ENCODE measurements at regions not wholly inside any gene's neighbourhood (a gene's known extent, or its start where the extent isn't known, plus 50 kb on each side); places are given as distances from the start of the nearest gene placed in this dataset.

- no peaks in the 10 kb centered on the region for H3K36me3 ChIP-seq (ENCODE audit: control insufficient read depth in 2 of 2, insufficient read depth in 2 of 2, low read length in 1 of 2)
- H3K9me3 ChIP-seq (ENCODE audit: control insufficient read depth in 2 of 2, insufficient read depth in 1 of 2, low read length in 1 of 2), result no peaks in the 10 kb centered on the region
- WGBS, result 89% methylated on average over 3 of the region's 3 CpGs
- no peaks in the 10 kb centered on the region for H3K27me3 ChIP-seq (ENCODE audit: control insufficient read depth in 2 of 2, insufficient read depth in 1 of 2, low read length in 1 of 2)
- H3K27ac ChIP-seq (ENCODE audit: low read depth in 1 of 2, low read length in 1 of 2), result no peak overlapping the region
- no peak for DNase-seq (ENCODE audit: low read depth in 6 of 9, low spot score in 9 of 9)
- no peak overlapping the region for H3K4me3 ChIP-seq (ENCODE audit: low read length in 2 of 2)
- H3K4me1 ChIP-seq (ENCODE audit: control insufficient read depth in 2 of 2, insufficient read depth in 2 of 2, low read length in 2 of 2), result no peaks in the 10 kb centered on the region
These were observed 808.3 kb downstream of the LIG4 start for GRCh38 chr13:107407074-107407473.

- 93% methylated on average over 7 of the region's 7 CpGs for WGBS
- no peak for DNase-seq (ENCODE audit: low read depth in 6 of 9, low spot score in 9 of 9)
These were observed 819.2 kb downstream of the LIG4 start for GRCh38 chr13:107395927-107396662.

GRCh38 chr13:107392205-107392604 is 823.1 kb downstream of the LIG4 start:
- no peak overlapping the region for H3K27ac ChIP-seq (ENCODE audit: low read depth in 1 of 2, low read length in 1 of 2)
- H3K4me3 ChIP-seq (ENCODE audit: low read length in 2 of 2), result no peak overlapping the region
- no peaks in the 10 kb centered on the region for H3K36me3 ChIP-seq (ENCODE audit: control insufficient read depth in 2 of 2, insufficient read depth in 2 of 2, low read length in 1 of 2)
- H3K9me3 ChIP-seq (ENCODE audit: control insufficient read depth in 2 of 2, insufficient read depth in 1 of 2, low read length in 1 of 2), result no peaks in the 10 kb centered on the region
- no peak for DNase-seq (ENCODE audit: low read depth in 6 of 9, low spot score in 9 of 9)
- WGBS, result 69% methylated on average over 1 of the region's 1 CpG
- H3K4me1 ChIP-seq (ENCODE audit: control insufficient read depth in 2 of 2, insufficient read depth in 2 of 2, low read length in 2 of 2), result no peaks in the 10 kb centered on the region
- no peaks in the 10 kb centered on the region for H3K27me3 ChIP-seq (ENCODE audit: control insufficient read depth in 2 of 2, insufficient read depth in 1 of 2, low read length in 1 of 2)

More at GRCh38 chr13:107395927-107396662, 819.2 kb downstream of the LIG4 start:
- Histone ChIP-seq H3K4me1 (ENCODE audit: control insufficient read depth in 2 of 2, insufficient read depth in 2 of 2, low read length in 2 of 2) (no peaks in the 10 kb centered on the region), H3K4me3 (ENCODE audit: low read length in 2 of 2) (no peak overlapping the region), H3K27me3 (ENCODE audit: control insufficient read depth in 2 of 2, insufficient read depth in 1 of 2, low read length in 1 of 2) (no peaks in the 10 kb centered on the region), H3K27ac (ENCODE audit: low read depth in 1 of 2, low read length in 1 of 2) (no peak overlapping the region), H3K9me3 (ENCODE audit: control insufficient read depth in 2 of 2, insufficient read depth in 1 of 2, low read length in 1 of 2) (no peaks in the 10 kb centered on the region), H3K36me3 (ENCODE audit: control insufficient read depth in 2 of 2, insufficient read depth in 2 of 2, low read length in 1 of 2) (no peaks in the 10 kb centered on the region)

GRCh38 chr13:107387525-107387924 is 819.6 kb upstream of the ARGLU1 start:
- no peak overlapping the region for H3K27ac ChIP-seq (ENCODE audit: low read depth in 1 of 2, low read length in 1 of 2)
- DNase-seq (ENCODE audit: low read depth in 6 of 9, low spot score in 9 of 9), result no peak
- H3K36me3 ChIP-seq (ENCODE audit: control insufficient read depth in 2 of 2, insufficient read depth in 2 of 2, low read length in 1 of 2), result no peaks in the 10 kb centered on the region
- WGBS, result 82% methylated on average over 2 of the region's 2 CpGs
- H3K27me3 ChIP-seq (ENCODE audit: control insufficient read depth in 2 of 2, insufficient read depth in 1 of 2, low read length in 1 of 2), result no peaks in the 10 kb centered on the region
- H3K9me3 ChIP-seq (ENCODE audit: control insufficient read depth in 2 of 2, insufficient read depth in 1 of 2, low read length in 1 of 2), result no peaks in the 10 kb centered on the region
- H3K4me1 ChIP-seq (ENCODE audit: control insufficient read depth in 2 of 2, insufficient read depth in 2 of 2, low read length in 2 of 2), result no peaks in the 10 kb centered on the region
- H3K4me3 ChIP-seq (ENCODE audit: low read length in 2 of 2), result no peak overlapping the region

GRCh38 chr13:107379407-107380155 is 811.6 kb upstream of the ARGLU1 start:
- no peaks in the 10 kb centered on the region for H3K27me3 ChIP-seq (ENCODE audit: control insufficient read depth in 2 of 2, insufficient read depth in 1 of 2, low read length in 1 of 2)
- H3K36me3 ChIP-seq (ENCODE audit: control insufficient read depth in 2 of 2, insufficient read depth in 2 of 2, low read length in 1 of 2), result no peaks in the 10 kb centered on the region
- no peak overlapping the region for H3K4me3 ChIP-seq (ENCODE audit: low read length in 2 of 2)
- DNase-seq (ENCODE audit: low read depth in 6 of 9, low spot score in 9 of 9), result no peak
- WGBS, result 87% methylated on average over 7 of the region's 7 CpGs
- no peak overlapping the region for H3K27ac ChIP-seq (ENCODE audit: low read depth in 1 of 2, low read length in 1 of 2)
- peaks cover 0 to 1% of the 10 kb centered on the region in 2 donors for H3K9me3 ChIP-seq (ENCODE audit: control insufficient read depth in 2 of 2, insufficient read depth in 1 of 2, low read length in 1 of 2)
- no peaks in the 10 kb centered on the region for H3K4me1 ChIP-seq (ENCODE audit: control insufficient read depth in 2 of 2, insufficient read depth in 2 of 2, low read length in 2 of 2)

GRCh38 chr13:107376341-107377125 is 808.6 kb upstream of the ARGLU1 start:
- Histone ChIP-seq H3K4me1 (ENCODE audit: control insufficient read depth in 2 of 2, insufficient read depth in 2 of 2, low read length in 2 of 2) (no peaks in the 10 kb centered on the region), H3K36me3 (ENCODE audit: control insufficient read depth in 2 of 2, insufficient read depth in 2 of 2, low read length in 1 of 2) (no peaks in the 10 kb centered on the region), H3K27me3 (ENCODE audit: control insufficient read depth in 2 of 2, insufficient read depth in 1 of 2, low read length in 1 of 2) (no peaks in the 10 kb centered on the region), H3K4me3 (ENCODE audit: low read length in 2 of 2) (no peak overlapping the region), H3K9me3 (ENCODE audit: control insufficient read depth in 2 of 2, insufficient read depth in 1 of 2, low read length in 1 of 2) (peaks cover 0 to 1% of the 10 kb centered on the region in 2 donors), H3K27ac (ENCODE audit: low read depth in 1 of 2, low read length in 1 of 2) (no peak overlapping the region)
- no peak for DNase-seq (ENCODE audit: low read depth in 6 of 9, low spot score in 9 of 9)
- 81% methylated on average over 6 of the region's 6 CpGs for WGBS

- no peaks in the 10 kb centered on the region for H3K27me3 ChIP-seq (ENCODE audit: control insufficient read depth in 2 of 2, insufficient read depth in 1 of 2, low read length in 1 of 2)
- no peak overlapping the region for H3K27ac ChIP-seq (ENCODE audit: low read depth in 1 of 2, low read length in 1 of 2)
- no peaks in the 10 kb centered on the region for H3K36me3 ChIP-seq (ENCODE audit: control insufficient read depth in 2 of 2, insufficient read depth in 2 of 2, low read length in 1 of 2)
- no peak for DNase-seq (ENCODE audit: low read depth in 6 of 9, low spot score in 9 of 9)
- 93% methylated on average over 4 of the region's 4 CpGs for WGBS
- no peak overlapping the region for H3K4me3 ChIP-seq (ENCODE audit: low read length in 2 of 2)
- no peaks in the 10 kb centered on the region for H3K4me1 ChIP-seq (ENCODE audit: control insufficient read depth in 2 of 2, insufficient read depth in 2 of 2, low read length in 2 of 2)
- peaks cover 0 to 1% of the 10 kb centered on the region in 2 donors for H3K9me3 ChIP-seq (ENCODE audit: control insufficient read depth in 2 of 2, insufficient read depth in 1 of 2, low read length in 1 of 2)
These were observed 807.9 kb upstream of the ARGLU1 start for GRCh38 chr13:107375701-107376340.

GRCh38 chr13:107374038-107374437 is 806.1 kb upstream of the ARGLU1 start:
- 98% methylated on average over 2 of the region's 2 CpGs for WGBS
- Histone ChIP-seq H3K27me3 (ENCODE audit: control insufficient read depth in 2 of 2, insufficient read depth in 1 of 2, low read length in 1 of 2) (no peaks in the 10 kb centered on the region), H3K36me3 (ENCODE audit: control insufficient read depth in 2 of 2, insufficient read depth in 2 of 2, low read length in 1 of 2) (no peaks in the 10 kb centered on the region), H3K9me3 (ENCODE audit: control insufficient read depth in 2 of 2, insufficient read depth in 1 of 2, low read length in 1 of 2) (no peaks in the 10 kb centered on the region), H3K4me1 (ENCODE audit: control insufficient read depth in 2 of 2, insufficient read depth in 2 of 2, low read length in 2 of 2) (no peaks in the 10 kb centered on the region), H3K27ac (ENCODE audit: low read depth in 1 of 2, low read length in 1 of 2) (no peak overlapping the region), H3K4me3 (ENCODE audit: low read length in 2 of 2) (no peak overlapping the region)
- no peak for DNase-seq (ENCODE audit: low read depth in 6 of 9, low spot score in 9 of 9)
